Epithelial cell of prostate (primary cell): ENCODE measurements at regions not wholly inside any gene's neighbourhood (a gene's known extent, or its start where the extent isn't known, plus 50 kb on each side); places are given as distances from the start of the nearest gene placed in this dataset.

ENCODE experiments used
- DNase-seq: peaks from one replicate; pipeline ENCODE4 v3.0.0-alpha.2; 2011; ENCODE audit warnings: low read depth, low spot score
- H3K27ac ChIP-seq: fragments of 450-650 bp; 2 replicates; pipeline ENCODE4 v1.5.1; 2017; ENCODE audit warnings: mild to moderate bottlenecking

GRCh38 chr18:73973972-73974371, 173.7 kb downstream of the FBXO15 start:
- no peak overlapping the region for H3K27ac ChIP-seq
- DNase-seq = no peak

DNA sequence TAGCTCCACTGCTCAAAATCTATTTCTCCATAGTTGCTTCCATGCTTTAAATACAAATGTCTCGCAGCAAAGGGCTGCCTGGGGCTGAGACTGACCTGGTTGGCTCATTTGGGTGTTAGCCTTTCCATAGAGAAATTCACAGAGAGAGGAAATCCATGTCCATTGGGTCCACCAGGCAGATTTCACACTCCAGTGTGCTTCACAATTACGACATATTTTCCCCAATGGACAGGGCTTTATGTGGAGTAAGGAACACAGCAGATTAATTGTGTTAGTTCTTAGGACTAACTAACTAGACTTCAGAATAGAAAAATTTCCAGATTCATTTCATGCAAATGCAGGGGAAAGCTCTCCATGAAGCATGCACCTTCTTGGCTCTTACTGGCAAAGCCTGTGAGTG, 180.7 kb downstream of the FBXO15 start:
- no peak for DNase-seq
- no peak overlapping the region for H3K27ac ChIP-seq

DNA sequence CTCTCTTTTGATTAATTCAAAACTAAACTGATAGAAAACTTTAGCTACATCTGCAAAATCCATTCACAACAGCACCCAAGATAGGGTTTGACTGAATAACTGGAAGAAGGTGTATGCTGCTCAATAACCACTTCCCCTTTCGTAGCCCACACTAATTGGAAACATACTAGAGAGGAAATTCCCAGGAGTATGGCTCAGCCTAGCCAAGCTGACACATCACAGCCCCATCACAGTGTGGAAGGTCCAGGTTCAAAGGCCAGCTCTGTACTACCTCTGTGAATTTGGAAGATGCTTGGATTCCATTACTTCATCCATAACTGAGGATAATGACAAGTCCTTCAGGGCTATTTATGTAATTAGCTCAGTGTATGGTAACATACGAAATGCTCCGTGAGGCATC, 185.4 kb downstream of the FBXO15 start:
- no peak for DNase-seq
- no peak overlapping the region for H3K27ac ChIP-seq

- DNase-seq = no peak
- no peak overlapping the region for H3K27ac ChIP-seq
Measured at GRCh38 chr18:73961804-73962203, 185.8 kb downstream of the FBXO15 start.

DNA sequence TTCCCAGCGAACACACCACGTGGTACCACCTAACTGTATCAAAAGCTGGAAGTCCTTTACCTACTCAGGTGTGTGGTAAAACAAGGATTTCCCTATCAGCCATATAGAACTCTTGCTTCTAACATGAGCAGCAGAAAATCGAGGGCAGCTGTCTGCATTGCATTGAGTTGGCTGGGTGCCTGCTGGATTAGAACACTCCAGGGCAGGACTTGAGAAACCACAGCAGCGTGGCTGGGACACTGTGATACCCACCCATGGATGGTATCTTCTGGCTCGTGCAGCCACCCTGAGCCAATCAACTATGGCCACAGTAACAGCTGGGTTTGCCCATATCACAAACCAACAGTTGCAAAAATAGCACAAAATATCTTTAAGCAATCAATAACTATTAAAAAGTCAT, 188.3 kb downstream of the FBXO15 start:
- H3K27ac ChIP-seq = no peak overlapping the region
- DNase-seq = no peak

DNA sequence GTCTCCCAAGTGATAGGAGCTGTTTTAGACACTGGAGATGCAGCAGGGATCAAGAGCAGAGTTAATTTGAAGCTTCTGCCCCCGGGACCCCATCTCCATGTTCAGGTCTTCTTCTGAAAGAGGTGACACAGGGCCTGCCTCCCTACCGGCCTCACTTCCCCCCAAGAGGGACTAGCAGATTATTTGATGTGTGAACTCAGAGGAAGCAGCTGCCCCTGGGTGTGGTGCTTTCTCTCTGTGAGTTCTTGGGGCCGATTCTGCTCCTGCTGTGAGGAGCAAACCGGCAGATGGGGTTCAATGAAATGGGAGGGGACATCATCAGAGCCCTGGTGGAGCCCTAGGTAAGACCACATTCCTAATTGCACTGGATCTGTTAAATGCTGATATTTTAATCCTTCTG, 193.4 kb downstream of the FBXO15 start:
- no peak for DNase-seq
- H3K27ac ChIP-seq = no peak overlapping the region

GRCh38 chr18:73952296-73952946, 195.2 kb downstream of the FBXO15 start:
- H3K27ac ChIP-seq = no peak overlapping the region
- DNase-seq = no peak

GRCh38 chr18:73950116-73950700, 197.4 kb downstream of the FBXO15 start:
- no peak for DNase-seq
- H3K27ac ChIP-seq = no peak overlapping the region

GRCh38 chr18:73948497-73948896, 199.1 kb downstream of the FBXO15 start:
- no peak for DNase-seq
- no peak overlapping the region for H3K27ac ChIP-seq

DNA sequence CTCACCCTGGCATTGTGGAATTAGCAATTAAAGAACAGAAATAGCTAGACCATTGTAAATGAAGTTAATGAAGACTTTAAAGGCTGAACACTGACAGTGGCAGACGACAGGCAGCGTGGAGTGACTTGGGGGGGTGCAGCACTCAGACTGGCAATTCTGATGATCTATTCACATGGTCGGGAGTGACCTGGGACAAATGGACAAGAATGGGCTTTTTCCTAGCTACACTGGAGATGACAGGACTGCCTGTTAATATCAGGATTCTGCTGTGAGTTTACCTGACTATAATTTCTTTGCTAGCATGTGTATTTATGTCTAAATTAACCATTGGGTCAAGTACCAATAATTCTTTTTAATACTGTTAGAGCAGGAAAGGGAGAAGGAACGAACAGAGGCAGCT, 199.6 kb downstream of the FBXO15 start:
- DNase-seq = no peak
- no peak overlapping the region for H3K27ac ChIP-seq

- no peak overlapping the region for H3K27ac ChIP-seq
- DNase-seq = no peak
Measured at GRCh38 chr18:73947180-73947921, 200.3 kb downstream of the FBXO15 start.

GRCh38 chr18:73945130-73945792, 202.4 kb downstream of the FBXO15 start:
- no peak for DNase-seq
- H3K27ac ChIP-seq = peak overlapping the region; percentile 29

DNA sequence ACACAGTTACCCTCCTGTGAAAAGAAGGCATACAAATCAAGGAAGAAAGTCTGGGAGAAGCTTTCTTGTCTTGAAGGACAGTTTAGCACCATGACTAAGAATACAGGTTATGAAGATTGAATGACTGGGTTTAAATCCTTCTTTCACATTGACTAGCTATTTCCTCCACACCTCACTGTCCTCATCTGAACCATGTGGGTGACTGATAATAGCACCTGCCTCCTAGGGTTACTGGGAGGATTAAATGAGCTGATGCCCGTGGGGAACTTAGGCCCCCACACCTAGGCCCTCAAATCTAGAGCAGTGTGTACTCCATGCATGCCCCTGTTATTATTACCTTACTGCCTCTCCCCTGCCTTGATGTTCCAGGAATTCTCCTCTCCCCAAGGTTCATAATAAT, 202.9 kb downstream of the FBXO15 start:
- H3K27ac ChIP-seq = peak overlapping the region; percentile 29
- no peak for DNase-seq

DNA sequence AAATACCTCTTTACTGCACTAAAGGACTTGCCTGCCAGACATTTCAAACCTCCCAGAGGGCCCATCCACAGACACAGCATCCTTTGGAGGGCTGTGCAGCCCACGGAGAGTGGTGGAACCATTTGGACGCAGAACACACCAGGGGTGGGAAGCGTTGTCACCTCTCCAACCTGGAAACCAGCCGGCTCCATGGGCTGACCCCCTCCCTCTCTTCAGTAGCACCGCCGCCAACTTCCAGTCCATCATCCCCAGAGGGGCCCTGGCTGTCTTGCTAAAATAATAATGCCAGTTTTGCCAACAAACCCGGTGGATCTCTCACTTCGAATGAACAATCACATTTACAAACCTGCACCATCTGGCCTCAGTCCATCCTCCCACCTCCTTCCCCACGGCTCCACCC, 203.9 kb downstream of the FBXO15 start:
- DNase-seq = no peak
- no peak overlapping the region for H3K27ac ChIP-seq

GRCh38 chr18:73942956-73943355, 204.7 kb downstream of the FBXO15 start:
- H3K27ac ChIP-seq = no peak overlapping the region
- DNase-seq = no peak

- no peak for DNase-seq
- no peak overlapping the region for H3K27ac ChIP-seq
Measured at GRCh38 chr18:73942081-73942625, 205.5 kb downstream of the FBXO15 start.

- DNase-seq = no peak
- H3K27ac ChIP-seq = no peak overlapping the region
Measured at GRCh38 chr18:73940721-73941120, 206.9 kb downstream of the FBXO15 start.

- DNase-seq = no peak
- H3K27ac ChIP-seq = no peak overlapping the region
Measured at GRCh38 chr18:73939391-73939790, 208.2 kb downstream of the FBXO15 start.

- no peak for DNase-seq
- no peak overlapping the region for H3K27ac ChIP-seq
Measured at GRCh38 chr18:73933685-73934084, 213.9 kb downstream of the FBXO15 start.

DNA sequence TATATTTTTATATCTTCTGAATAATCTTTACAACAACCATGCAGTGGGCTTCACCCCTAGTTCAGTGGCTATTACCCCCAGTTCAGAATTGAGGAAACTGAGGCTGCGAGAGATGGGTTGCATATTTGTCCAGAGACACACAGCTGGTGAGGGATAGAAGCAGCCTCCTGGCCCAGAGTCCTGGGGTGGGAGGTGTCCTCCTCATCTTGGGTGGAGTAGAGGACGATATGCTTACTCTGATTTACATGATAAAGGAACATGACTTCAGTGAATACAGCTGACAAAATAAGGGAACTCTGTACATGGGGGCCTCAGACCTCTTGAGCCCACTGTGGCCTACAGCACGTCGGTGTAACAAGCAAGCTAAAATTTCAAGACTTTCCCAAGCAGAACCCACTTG, 214.7 kb downstream of the FBXO15 start:
- DNase-seq = no peak
- H3K27ac ChIP-seq = no peak overlapping the region

- no peak for DNase-seq
- H3K27ac ChIP-seq = no peak overlapping the region
Measured at GRCh38 chr18:73927496-73927895, 220.1 kb downstream of the FBXO15 start.
